Endothelial cell of umbilical vein (primary cell): ENCODE measurements at regions not wholly inside any gene's neighbourhood (a gene's known extent, or its start where the extent isn't known, plus 50 kb on each side); places are given as distances from the start of the nearest gene placed in this dataset.

Source experiments
- CTCF ChIP-seq, 2 donors: IDR thresholded peaks; 1 replicate in 1 of 2; 2 replicates in 1 of 2; pipeline ENCODE4 v1.5.1; 2011; ENCODE audit warnings: low read length in 2 of 2, mild to moderate bottlenecking in 2 of 2, moderate library complexity in 2 of 2, control low read depth in 1 of 2, inconsistent platforms in 1 of 2, low read depth in 1 of 2; ENCODE audit not compliant: insufficient read depth in 1 of 2; ENCODE audit errors: extremely low read depth in 1 of 2
- EZH2 ChIP-seq: IDR thresholded peaks from 2 replicates; pipeline ENCODE4 v1.6.1; 2012; ENCODE audit warnings: borderline replicate concordance, low read depth, mild to moderate bottlenecking, moderate library complexity, low read length, inconsistent platforms; ENCODE audit not compliant: severe bottlenecking
- MYC ChIP-seq: IDR thresholded peaks from one replicate; pipeline ENCODE4 v1.6.1; 2011; ENCODE audit warnings: mild to moderate bottlenecking, low read depth, low read length
- POLR2A ChIP-seq: IDR thresholded peaks from 2 replicates; pipeline ENCODE4 v1.6.1; 2012; ENCODE audit warnings: low read depth, mild to moderate bottlenecking, control low read depth, low read length
- POLR2AphosphoS5 ChIP-seq: IDR thresholded peaks from 2 replicates; pipeline ENCODE4 v1.6.1; 2012; ENCODE audit warnings: low read depth, mild to moderate bottlenecking, control low read depth, low read length, moderate library complexity; ENCODE audit not compliant: insufficient read depth

- no peak for TF ChIP-seq CTCF (IDR thresholded peaks at IDR 0.05; ENCODE audit: extremely low read depth in 1 of 2, insufficient read depth in 1 of 2, low read depth in 1 of 2, low read length in 2 of 2)
- TF ChIP-seq POLR2AphosphoS5, result peak; percentile 58
- TF ChIP-seq POLR2A, result no peak
- TF ChIP-seq EZH2, result no peak
- TF ChIP-seq MYC, result no peak
Measured at GRCh38 chr14:49982501-49982951, 89.6 kb downstream of the ARF6 start.
